Activated T-cell treated with anti-CD3 and anti-CD28 coated beads, Interleukin-2, amount 50 U/mL, for 72 hours (primary cell): ENCODE measurements at regions not wholly inside any gene's neighbourhood (a gene's known extent, or its start where the extent isn't known, plus 50 kb on each side); places are given as distances from the start of the nearest gene placed in this dataset.
"Not testable (repeated sequence)": the region's sequence is repeated elsewhere in the genome, so short reads cannot be mapped to it uniquely, and the experiment has no call there.

Experiments
- ATAC-seq, 2 donors: fragments of 150-1000 bp; cut with Tn5 transposase; replicated peaks in 1 of 2; 2 replicates each; pipeline ENCODE4 v1.10.0; 2021; ENCODE audit warnings: moderate library complexity in 2 of 2, mild to moderate bottlenecking in 1 of 2
- DNase-seq, 2 donors: peaks; one replicate each; pipeline ENCODE4 v3.0.0; 2021 to 2022; ENCODE audit warnings: mixed read lengths in 1 of 2
- H3K27ac Mint-ChIP-seq: one replicate; pipeline ENCODE4 v1.8.0; 2022; ENCODE audit warnings: mild to moderate bottlenecking, moderate library complexity, mixed read lengths
- H3K27me3 Mint-ChIP-seq: one replicate; pipeline ENCODE4 v1.8.0; 2022; ENCODE audit warnings: low read depth, mixed read lengths
- H3K36me3 Mint-ChIP-seq, 2 donors: one replicate each; pipeline ENCODE4 v1.8.0; 2022; ENCODE audit warnings: mixed read lengths in 2 of 2, mild to moderate bottlenecking in 1 of 2; ENCODE audit not compliant: insufficient read depth in 2 of 2
- H3K4me1 Mint-ChIP-seq: one replicate; pipeline ENCODE4 v1.8.0; 2022; ENCODE audit warnings: low read depth, mixed read lengths
- H3K4me3 Mint-ChIP-seq, 2 donors: one replicate each; pipeline ENCODE4 v1.8.0; 2022; ENCODE audit warnings: mild to moderate bottlenecking in 2 of 2, mixed read lengths in 2 of 2, moderate library complexity in 2 of 2
- H3K9me3 Mint-ChIP-seq, 2 donors: one replicate each; pipeline ENCODE4 v1.8.0; 2022; ENCODE audit warnings: mixed read lengths in 2 of 2

GRCh38 chr21:28877318-28877884 lies 115.3 kb downstream of the LTN1 start:
- Mint-ChIP-seq H3K4me3 (no peak overlapping the region), H3K27ac (peak overlapping the region; percentile 20), H3K27me3 (no peaks in the 10 kb centered on the region), H3K4me1 (peaks cover 7% of the 10 kb centered on the region), H3K36me3 (peaks cover 5 to 11% of the 10 kb centered on the region in 2 donors), H3K9me3 (no peaks in the 10 kb centered on the region)
- DNase-seq: no peak
- no peak for ATAC-seq

DNA sequence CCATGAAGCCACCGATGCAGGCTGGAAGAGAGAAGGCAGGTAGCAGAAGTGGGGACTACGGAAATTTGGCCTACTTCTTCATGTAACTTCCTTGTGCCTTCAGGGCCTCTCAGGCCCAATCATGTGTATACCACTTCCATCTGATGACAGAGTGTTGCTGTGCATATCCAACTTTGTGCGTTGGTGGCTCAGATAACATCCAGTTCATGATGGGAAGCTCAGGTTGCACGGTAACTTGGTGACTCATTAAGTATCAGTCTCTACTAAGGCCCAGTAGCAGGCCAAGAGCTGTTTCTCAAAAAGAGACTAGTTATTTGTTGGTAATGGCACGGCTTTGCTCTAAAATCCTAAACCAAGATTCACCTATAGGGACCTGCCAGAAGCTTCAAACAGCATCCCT lies 117.6 kb downstream of the LTN1 start:
- peak; percentile 40 to 53 for ATAC-seq
- Mint-ChIP-seq H3K36me3 (peaks cover 3% of the 10 kb centered on the region in 2 donors), H3K27ac (no peak overlapping the region), H3K9me3 (no peaks in the 10 kb centered on the region), H3K4me3 (no peak overlapping the region), H3K4me1 (peaks cover 7% of the 10 kb centered on the region), H3K27me3 (no peaks in the 10 kb centered on the region)
- DNase-seq: no peak

DNA sequence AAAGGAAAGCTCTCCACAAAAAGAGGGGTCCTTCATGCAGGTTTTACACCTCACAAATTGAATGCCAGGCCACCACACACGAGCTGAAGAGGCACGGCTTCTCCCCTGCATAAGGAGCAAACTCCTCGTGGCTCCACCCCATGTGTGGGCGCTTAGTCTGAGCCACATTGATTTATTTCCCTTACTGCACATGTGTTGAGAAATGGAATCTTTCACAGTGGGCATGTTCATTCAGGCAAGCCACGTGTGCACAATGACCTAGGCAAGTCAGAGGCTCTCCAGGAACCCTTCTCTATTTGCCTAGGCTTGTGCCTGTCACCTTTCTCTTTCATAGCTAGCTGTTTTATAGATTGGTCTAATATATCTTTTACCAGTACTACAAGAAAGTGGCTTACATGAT lies 120.5 kb downstream of the LTN1 start:
- Mint-ChIP-seq H3K36me3 (peaks cover 3% of the 10 kb centered on the region in 2 donors), H3K4me3 (no peak overlapping the region), H3K27ac (no peak overlapping the region), H3K4me1 (peaks cover 7% of the 10 kb centered on the region), H3K27me3 (no peaks in the 10 kb centered on the region), H3K9me3 (no peaks in the 10 kb centered on the region)
- no peak for DNase-seq
- ATAC-seq: no peak

DNA sequence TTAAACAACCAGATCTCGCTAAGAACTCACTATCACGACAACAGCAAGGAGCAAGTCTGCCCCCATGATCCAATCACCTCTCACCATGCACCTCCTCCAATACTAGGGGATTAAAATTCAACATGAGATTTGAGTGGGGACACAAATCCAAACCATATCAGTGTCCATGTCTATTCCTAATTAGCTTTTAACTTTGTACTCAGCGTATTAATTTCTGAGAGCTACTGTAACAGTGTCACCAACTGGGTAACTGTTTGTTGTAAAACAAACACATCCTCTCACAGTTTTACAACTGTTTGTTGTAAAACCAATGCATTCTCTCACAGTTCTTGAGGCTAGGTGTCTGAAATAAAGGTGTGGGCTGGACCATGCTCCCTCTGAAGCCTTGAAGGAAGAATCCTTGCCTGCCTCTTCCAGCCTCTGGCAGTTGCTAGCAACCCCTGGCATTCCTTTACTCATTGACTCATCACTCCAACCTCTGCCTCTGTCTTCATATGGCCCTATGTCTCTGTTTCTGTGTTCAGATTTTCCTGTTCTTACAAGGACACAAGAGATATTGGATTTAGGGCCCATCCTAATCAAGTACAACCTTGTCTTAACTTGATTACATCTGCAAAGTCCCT lies 121.2 kb downstream of the LTN1 start:
- peaks cover 3% of the 10 kb centered on the region in 2 donors for H3K36me3 Mint-ChIP-seq
- ATAC-seq: no peak
- no peaks in the 10 kb centered on the region for H3K27me3 Mint-ChIP-seq
- H3K9me3 Mint-ChIP-seq: no peaks in the 10 kb centered on the region
- no peak for DNase-seq
- no peak overlapping the region for H3K27ac Mint-ChIP-seq
- no peak overlapping the region for H3K4me3 Mint-ChIP-seq
- peaks cover 7% of the 10 kb centered on the region for H3K4me1 Mint-ChIP-seq

DNA sequence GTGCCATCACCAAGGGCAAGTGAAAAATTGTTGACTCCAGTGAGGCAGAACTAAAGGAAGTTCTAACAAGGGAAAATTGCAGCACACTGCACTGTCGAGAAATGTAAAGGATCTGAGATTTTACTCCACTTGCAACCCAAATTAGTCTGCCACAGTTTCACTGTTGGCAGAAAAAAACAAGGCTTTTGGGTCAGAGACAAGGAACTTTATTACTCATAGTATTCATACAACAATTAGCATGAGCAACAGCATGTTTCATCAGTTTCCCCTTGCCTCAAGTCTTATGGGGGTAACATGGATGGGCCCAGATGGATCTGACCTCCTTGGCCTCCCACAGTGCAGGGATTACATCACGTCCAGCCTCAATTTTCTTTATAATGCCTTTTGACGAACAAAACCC lies 125.3 kb downstream of the LTN1 start:
- Mint-ChIP-seq H3K4me3 (no peak overlapping the region), H3K4me1 (no peaks in the 10 kb centered on the region), H3K27ac (no peak overlapping the region), H3K36me3 (peaks cover 0 to 2% of the 10 kb centered on the region in 2 donors), H3K9me3 (no peaks in the 10 kb centered on the region), H3K27me3 (no peaks in the 10 kb centered on the region)
- DNase-seq: no peak
- ATAC-seq: no peak

DNA sequence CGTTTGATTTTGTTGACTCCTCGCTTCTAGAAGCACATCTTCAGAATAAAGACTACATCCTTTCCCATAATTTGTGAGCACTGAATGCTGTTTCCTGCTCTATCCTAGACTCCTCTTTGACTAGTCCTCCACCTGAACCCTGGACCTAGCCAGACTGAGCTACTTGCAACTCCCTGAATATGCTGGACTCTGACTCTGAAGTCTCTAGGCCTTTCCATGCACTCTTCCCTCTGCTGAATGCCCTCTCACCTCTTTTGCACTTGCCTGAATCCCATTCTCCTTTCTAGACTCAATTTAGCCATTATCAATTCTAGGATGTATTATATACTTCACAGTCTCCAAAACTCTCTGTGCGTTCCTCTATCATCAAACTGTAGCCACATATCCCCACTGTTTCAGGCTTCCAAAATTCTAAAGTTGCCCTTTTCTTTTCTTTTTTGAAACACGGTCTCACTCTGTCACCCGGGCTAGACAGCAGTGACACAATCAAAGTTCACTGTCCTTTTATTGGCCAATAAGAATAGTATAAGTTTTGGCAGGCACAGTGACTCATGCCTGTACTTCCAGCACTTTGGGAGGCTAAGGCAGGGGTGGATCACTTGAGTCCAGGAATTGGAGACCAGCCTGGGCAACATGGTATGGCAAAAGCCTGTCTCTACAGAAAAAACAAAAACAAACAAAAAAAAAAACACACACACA lies 127.0 kb downstream of the LTN1 start:
- no peak for DNase-seq
- Mint-ChIP-seq H3K4me3 (no peak overlapping the region), H3K36me3 (peaks cover 0 to 2% of the 10 kb centered on the region in 2 donors), H3K27ac (no peak overlapping the region), H3K4me1 (no peaks in the 10 kb centered on the region), H3K9me3 (no peaks in the 10 kb centered on the region), H3K27me3 (no peaks in the 10 kb centered on the region)
- no peak for ATAC-seq

- H3K27ac Mint-ChIP-seq: no peak overlapping the region
- H3K4me3 Mint-ChIP-seq: no peak overlapping the region
- ATAC-seq (no peak), DNase-seq (no peak)
- H3K27me3 Mint-ChIP-seq: no peaks in the 10 kb centered on the region
- H3K36me3 Mint-ChIP-seq: peaks cover 0 to 2% of the 10 kb centered on the region in 2 donors
- no peaks in the 10 kb centered on the region for H3K4me1 Mint-ChIP-seq
- H3K9me3 Mint-ChIP-seq: no peaks in the 10 kb centered on the region
Measured at GRCh38 chr21:28858424-28858823, 134.3 kb downstream of the LTN1 start.

DNA sequence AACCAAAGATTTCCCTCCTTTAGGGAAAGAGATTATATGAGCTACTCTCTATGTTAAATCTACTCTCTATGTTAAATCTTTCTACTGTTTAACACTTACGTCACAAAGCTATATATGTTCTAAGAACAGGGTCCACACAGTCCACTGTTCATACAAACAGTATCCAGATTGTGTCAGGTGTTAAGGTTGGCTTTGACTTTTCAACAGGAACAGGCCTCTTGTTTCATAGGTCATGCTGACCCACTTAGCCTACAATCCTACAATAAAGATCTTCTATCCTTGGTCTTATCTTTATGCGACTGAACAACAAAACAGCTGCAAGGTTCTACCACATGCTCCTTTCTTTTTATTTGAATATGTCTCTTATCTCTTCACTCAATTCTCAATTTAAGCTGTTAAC lies 134.9 kb downstream of the LTN1 start:
- peaks cover 0 to under 1% of the 10 kb centered on the region in 2 donors for H3K36me3 Mint-ChIP-seq
- ATAC-seq (no peak), DNase-seq (no peak)
- H3K27me3 Mint-ChIP-seq: no peaks in the 10 kb centered on the region
- H3K9me3 Mint-ChIP-seq: no peaks in the 10 kb centered on the region
- H3K4me3 Mint-ChIP-seq: no peak overlapping the region
- no peak overlapping the region for H3K27ac Mint-ChIP-seq
- H3K4me1 Mint-ChIP-seq: no peaks in the 10 kb centered on the region

DNA sequence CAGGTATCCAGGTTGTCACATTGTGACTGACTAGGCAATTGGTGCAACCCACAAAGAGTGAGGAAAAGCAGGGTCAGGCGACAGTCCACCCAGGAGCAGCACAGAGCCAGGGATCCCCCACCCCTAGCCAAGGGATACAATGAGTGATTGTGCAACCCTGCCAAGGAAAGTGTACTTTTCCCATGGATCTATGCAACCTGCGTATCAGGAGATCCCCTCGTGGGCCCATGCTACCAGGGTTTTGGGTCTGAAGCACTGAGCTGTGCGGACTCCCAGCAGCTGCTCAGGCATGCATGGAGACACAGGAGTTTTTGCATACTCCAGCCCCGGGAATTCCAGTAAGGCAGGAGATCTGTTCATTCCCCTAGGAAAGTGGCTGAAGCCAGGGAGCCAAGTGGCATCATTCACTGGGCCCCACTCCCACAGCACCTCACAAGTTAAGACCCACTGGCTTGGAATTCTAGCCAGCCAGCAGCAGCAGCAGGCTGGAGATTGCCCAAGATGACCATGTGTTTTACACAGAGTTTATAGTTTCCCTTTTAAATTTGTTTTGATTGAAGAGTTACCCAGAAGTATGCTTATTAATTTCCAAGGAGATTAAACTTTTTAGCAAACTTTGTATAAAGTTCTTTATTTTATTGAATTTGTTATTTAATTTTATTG lies 136.0 kb downstream of the LTN1 start:
- Mint-ChIP-seq H3K4me3 (no peak overlapping the region), H3K9me3 (no peaks in the 10 kb centered on the region), H3K36me3 (no peaks in the 10 kb centered on the region), H3K4me1 (no peaks in the 10 kb centered on the region), H3K27me3 (no peaks in the 10 kb centered on the region), H3K27ac (no peak overlapping the region)
- ATAC-seq (no peak), DNase-seq (no peak)

DNA sequence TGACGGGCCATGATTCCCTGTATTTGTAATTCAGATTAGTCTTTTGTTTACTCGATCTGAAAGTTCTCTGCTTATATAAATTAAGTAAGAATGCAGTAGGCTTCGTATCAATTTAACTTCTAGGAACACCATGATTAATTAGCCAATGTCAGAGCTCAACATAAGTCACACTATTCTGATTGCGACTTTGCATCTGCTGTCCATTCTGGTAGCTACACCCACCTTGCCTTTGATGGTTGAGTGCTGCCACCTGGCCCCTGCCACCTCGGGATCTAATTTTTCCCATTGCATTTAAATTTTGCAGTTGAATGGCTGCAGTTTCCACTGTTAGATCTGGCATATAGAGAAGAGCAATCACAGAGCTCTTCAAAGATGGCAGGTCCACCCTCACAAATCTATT lies 140.0 kb downstream of the LTN1 start:
- ATAC-seq (no peak), DNase-seq (no peak)
- Mint-ChIP-seq H3K27ac (no peak overlapping the region), H3K36me3 (no peaks in the 10 kb centered on the region), H3K9me3 (no peaks in the 10 kb centered on the region), H3K4me3 (no peak overlapping the region), H3K4me1 (no peaks in the 10 kb centered on the region), H3K27me3 (no peaks in the 10 kb centered on the region)

GRCh38 chr21:28851645-28852044 lies 141.0 kb downstream of the LTN1 start:
- Mint-ChIP-seq H3K4me1 (no peaks in the 10 kb centered on the region), H3K4me3 (no peak overlapping the region), H3K27me3 (no peaks in the 10 kb centered on the region), H3K27ac (no peak overlapping the region), H3K9me3 (no peaks in the 10 kb centered on the region), H3K36me3 (no peaks in the 10 kb centered on the region)
- DNase-seq (no peak), ATAC-seq (no peak)

DNA sequence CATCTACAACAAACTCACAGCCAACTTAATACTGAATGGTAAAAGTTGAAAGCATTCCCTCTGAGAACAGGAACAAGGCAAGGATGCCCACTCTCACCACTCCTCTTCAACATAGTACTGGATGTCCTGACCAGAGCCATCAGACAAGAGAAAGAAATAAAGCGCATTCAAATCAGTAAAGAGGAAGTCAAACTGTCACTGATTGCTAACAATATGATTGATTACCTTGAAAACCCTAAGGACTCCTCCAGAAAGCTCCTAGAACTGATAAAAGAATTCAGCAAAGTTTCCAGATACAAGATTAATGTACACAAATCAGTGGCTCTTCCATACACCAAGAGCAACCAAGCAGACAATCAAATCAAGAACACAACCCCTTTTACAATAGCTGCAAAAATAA lies 153.4 kb downstream of the LTN1 start:
- peaks cover 38% of the 10 kb centered on the region for H3K4me1 Mint-ChIP-seq
- ATAC-seq, H3K4me3 Mint-ChIP-seq, H3K36me3 Mint-ChIP-seq, H3K27ac Mint-ChIP-seq, H3K27me3 Mint-ChIP-seq, H3K9me3 Mint-ChIP-seq, DNase-seq: not testable (repeated sequence)

- DNase-seq, H3K9me3 Mint-ChIP-seq, ATAC-seq: not testable (repeated sequence)
Measured at GRCh38 chr21:28837426-28837825, 155.3 kb downstream of the LTN1 start.

More at GRCh38 chr21:28837426-28837825, 155.3 kb downstream of the LTN1 start:
- not testable (repeated sequence) for H3K36me3 Mint-ChIP-seq, H3K27me3 Mint-ChIP-seq
- H3K4me3 Mint-ChIP-seq: peak overlapping the region; percentile 16 to 51
- H3K4me1 Mint-ChIP-seq: peaks cover 56% of the 10 kb centered on the region
- peak overlapping the region; percentile 27 for H3K27ac Mint-ChIP-seq
